H1 (cell line): ENCODE measurements at regions not wholly inside any gene's neighbourhood (a gene's known extent, or its start where the extent isn't known, plus 50 kb on each side); places are given as distances from the start of the nearest gene placed in this dataset.

Experiments used
- CTCF ChIA-PET: fragments of 300-600 bp; sonication (Branson Sonifier 250); formaldehyde crosslinking; loops from one replicate; lab custom pipeline; 2021; ENCODE audit not compliant: partially characterized antibody; lab: Charles Lee
- POLR2A ChIA-PET: fragments of 300-600 bp; sonication (Branson Sonifier 250); formaldehyde crosslinking; loops from one replicate; lab custom pipeline; 2021; ENCODE audit warnings: inconsistent platforms; ENCODE audit not compliant: partially characterized antibody; lab: Charles Lee
- DNase-seq, 2 experiments: peaks; one replicate each; pipeline versions ENCODE4 v3.0.0 to v3.0.0-alpha.2; 2010 to 2022; ENCODE audit warnings: low spot score in 2 of 2, low read depth in 1 of 2, mixed read lengths in 1 of 2
- FAIRE-seq: peaks from 2 replicates; lab custom pipeline; 2011; peaks lifted over from hg19 to GRCh38; lab: Jason Lieb, UNC
- H2AFZ ChIP-seq: 2 replicates; pipeline ENCODE4 v1.8.1; 2012; ENCODE audit warnings: low read length, inconsistent platforms
- H2AK5ac ChIP-seq: 2 replicates; pipeline ENCODE4 v1.6.1; 2013; ENCODE audit warnings: low read depth, low read length
- H2BK120ac ChIP-seq: replicated peaks from 2 replicates; pipeline ENCODE3; 2013; ENCODE audit warnings: low read depth, low read length, inconsistent platforms
- H2BK12ac ChIP-seq: 2 replicates; pipeline ENCODE4 v1.6.1; 2013; ENCODE audit warnings: low read depth, low read length
- H2BK15ac ChIP-seq: 2 replicates; pipeline ENCODE4 v1.6.1; 2013; ENCODE audit warnings: low read length
- H2BK20ac ChIP-seq: 2 replicates; pipeline ENCODE4 v1.6.1; 2013; ENCODE audit warnings: low read length
- H2BK5ac ChIP-seq: 2 replicates; pipeline ENCODE4 v1.6.1; 2013; ENCODE audit warnings: low read depth, low read length
- H3K14ac ChIP-seq: 2 replicates; pipeline ENCODE4 v1.6.1; 2013; ENCODE audit warnings: inconsistent platforms; ENCODE audit not compliant: insufficient read length
- H3K18ac ChIP-seq: 2 replicates; pipeline ENCODE4 v1.6.1; 2013; ENCODE audit warnings: low read length; ENCODE audit errors: extremely low read depth
- H3K23ac ChIP-seq: 2 replicates; pipeline ENCODE4 v1.6.1; 2013; ENCODE audit warnings: inconsistent platforms; ENCODE audit not compliant: insufficient read length
- H3K23me2 ChIP-seq: 2 replicates; pipeline ENCODE4 v1.6.1; 2013; ENCODE audit warnings: low read depth, low read length
- H3K27ac ChIP-seq: 2 replicates; pipeline ENCODE4 v1.6.1; 2011; ENCODE audit warnings: low read depth, low read length, inconsistent platforms
- H3K27me3 ChIP-seq, 4 experiments: replicated peaks in 1 of 4; 1 replicate in 1 of 4; 2 replicates in 3 of 4; pipeline versions ENCODE4 v1.6.1 to v1.8.1; 2011 to 2013; ENCODE audit warnings: low read length in 3 of 4, mild to moderate bottlenecking in 3 of 4, inconsistent platforms in 2 of 4, mixed read lengths in 2 of 4, moderate library complexity in 1 of 4; ENCODE audit not compliant: control insufficient read depth in 3 of 4, insufficient read depth in 3 of 4; ENCODE audit errors: extremely low read depth in 1 of 4
- H3K36me3 ChIP-seq, 4 experiments: 2 replicates each; pipeline versions ENCODE4 v1.6.1 to v1.8.1; 2011 to 2013; ENCODE audit warnings: mild to moderate bottlenecking in 4 of 4, low read length in 3 of 4, moderate library complexity in 2 of 4, control low read depth in 1 of 4, inconsistent platforms in 1 of 4; ENCODE audit not compliant: insufficient read depth in 4 of 4, control insufficient read depth in 2 of 4
- H3K4ac ChIP-seq: replicated peaks from 2 replicates; pipeline ENCODE3; 2013; ENCODE audit warnings: low read length, low read depth, mixed read lengths, inconsistent platforms; ENCODE audit not compliant: insufficient read length
- H3K4me1 ChIP-seq, 4 experiments: replicated peaks in 1 of 4; 1 replicate in 1 of 4; 2 replicates in 3 of 4; pipeline versions ENCODE4 v1.6.1 to v1.8.1; 2011 to 2013; ENCODE audit warnings: low read length in 3 of 4, inconsistent platforms in 2 of 4, mixed read lengths in 1 of 4; ENCODE audit not compliant: insufficient read depth in 4 of 4, control insufficient read depth in 3 of 4
- H3K4me2 ChIP-seq, 2 experiments: 2 replicates each; pipeline versions ENCODE4 v1.6.1 to v1.8.1; 2011 to 2013; ENCODE audit warnings: low read depth in 2 of 2, low read length in 2 of 2, control low read depth in 1 of 2, inconsistent platforms in 1 of 2, mild to moderate bottlenecking in 1 of 2; ENCODE audit not compliant: insufficient read depth in 1 of 2
- H3K4me3 ChIP-seq, 4 experiments: fragments of 200-600, 300-600 bp in 1 of 4; sonication (generic), shearing (Covaris generic), sonication (Bioruptor Twin) in 1 of 4; 2 replicates each; pipeline versions ENCODE4 v1.5.1 to v1.8.1; 2011 to 2016; ENCODE audit warnings: low read length in 4 of 4, low read depth in 3 of 4, control low read depth in 2 of 4, inconsistent platforms in 2 of 4, mild to moderate bottlenecking in 2 of 4, mixed read lengths in 1 of 4, moderate library complexity in 1 of 4; ENCODE audit not compliant: insufficient read depth in 2 of 4; ENCODE audit errors: extremely low read depth in 1 of 4
- H3K56ac ChIP-seq: replicated peaks from 2 replicates; pipeline ENCODE3; 2013; ENCODE audit warnings: low read depth, mild to moderate bottlenecking, mixed read lengths, low read length, inconsistent platforms; ENCODE audit not compliant: insufficient read length
- H3K79me1 ChIP-seq: 2 replicates; pipeline ENCODE4 v1.6.1; 2013; ENCODE audit warnings: low read depth, low read length, control low read depth
- H3K79me2 ChIP-seq, 2 experiments: 2 replicates each; pipeline versions ENCODE4 v1.6.1 to v1.8.1; 2012 to 2013; ENCODE audit warnings: low read length in 2 of 2, mild to moderate bottlenecking in 2 of 2, inconsistent platforms in 1 of 2; ENCODE audit not compliant: insufficient read depth in 2 of 2, control insufficient read depth in 1 of 2
- H3K9ac ChIP-seq, 4 experiments: replicated peaks in 1 of 4; 1 replicate in 1 of 4; 2 replicates in 3 of 4; pipeline versions ENCODE4 v1.6.1 to v1.8.1; 2011 to 2013; ENCODE audit warnings: low read depth in 3 of 4, low read length in 3 of 4, control low read depth in 2 of 4, mild to moderate bottlenecking in 2 of 4, moderate library complexity in 2 of 4, inconsistent platforms in 1 of 4; ENCODE audit errors: extremely low read depth in 1 of 4
- H3K9me3 ChIP-seq, 2 experiments: 2 replicates each; pipeline versions ENCODE4 v1.6.1 to v1.8.1; 2012 to 2013; ENCODE audit warnings: mild to moderate bottlenecking in 2 of 2, moderate library complexity in 2 of 2, control low read depth in 1 of 2, inconsistent platforms in 1 of 2, low read depth in 1 of 2, low read length in 1 of 2, mixed read lengths in 1 of 2; ENCODE audit not compliant: insufficient read depth in 2 of 2
- H4K20me1 ChIP-seq, 2 experiments: replicated peaks in 1 of 2; 2 replicates each; pipeline versions ENCODE3 to v1.8.1; 2011 to 2013; ENCODE audit warnings: inconsistent platforms in 2 of 2, low read length in 2 of 2, mild to moderate bottlenecking in 1 of 2; ENCODE audit not compliant: insufficient read depth in 2 of 2, control insufficient read depth in 1 of 2
- H4K5ac ChIP-seq: 2 replicates; pipeline ENCODE4 v1.6.1; 2013; ENCODE audit warnings: low read length, low read depth, mixed read lengths, inconsistent platforms; ENCODE audit not compliant: insufficient read length
- H4K8ac ChIP-seq: 2 replicates; pipeline ENCODE4 v1.8.0; 2013; ENCODE audit warnings: mild to moderate bottlenecking, moderate library complexity, low read length, inconsistent platforms; ENCODE audit not compliant: insufficient read depth; ENCODE audit errors: extremely low read depth
- H4K91ac ChIP-seq: replicated peaks from 2 replicates; pipeline ENCODE3; 2013; ENCODE audit warnings: low read length, mixed read lengths, inconsistent platforms; ENCODE audit not compliant: insufficient read length
- EGR1 ChIP-seq: IDR thresholded peaks from 2 replicates; pipeline ENCODE4 v1.6.1; 2011; ENCODE audit warnings: low read depth, low read length, borderline replicate concordance
- EP300 ChIP-seq, 2 experiments: IDR thresholded peaks; 1 replicate in 1 of 2; 2 replicates in 1 of 2; pipeline ENCODE4 v1.6.1; 2011 to 2012; ENCODE audit warnings: low read depth in 2 of 2, low read length in 2 of 2, mild to moderate bottlenecking in 2 of 2, borderline replicate concordance in 1 of 2, inconsistent platforms in 1 of 2, moderate library complexity in 1 of 2
- GTF2F1 ChIP-seq: IDR thresholded peaks from 2 replicates; pipeline ENCODE4 v1.6.1; 2012; ENCODE audit warnings: low read depth, low read length, improper control_type of control experiment, borderline replicate concordance
- JUN ChIP-seq: IDR thresholded peaks from 2 replicates; pipeline ENCODE4 v1.6.1; 2011; ENCODE audit warnings: low read depth, mild to moderate bottlenecking, improper control_type of control experiment, low read length
- SUZ12 ChIP-seq: fragments of 200-600 bp; sonication (generic); IDR thresholded peaks from 2 replicates; pipeline ENCODE4 v1.6.1; 2012; ENCODE audit warnings: mild to moderate bottlenecking, inconsistent platforms, low read length, moderate library complexity, mixed read lengths
- ZNF274 ChIP-seq: IDR thresholded peaks from 2 replicates; pipeline ENCODE4 v1.7.0; 2012; ENCODE audit warnings: low read length, borderline replicate concordance; ENCODE audit errors: extremely low read depth
- WGBS, 2 experiments: shearing (Covaris generic) in 1 of 2; methylation state at CpG; one replicate each; pipeline versions ENCODE4 v1.1.6 to v1.1.7; 2013 to 2015; ENCODE audit warnings: low lambda C conversion rate in 2 of 2, mixed read lengths in 2 of 2, inconsistent platforms in 1 of 2, low coverage in 1 of 2, missing lambda C conversion rate in 1 of 2; ENCODE audit not compliant: insufficient replicate concordance in 2 of 2, insufficient coverage in 1 of 2, insufficient read length in 1 of 2; ENCODE audit errors: extremely low coverage in 1 of 2, missing lambda C conversion rate in 1 of 2; 5-methylcytosine and 5-hydroxymethylcytosine counted together

DNA sequence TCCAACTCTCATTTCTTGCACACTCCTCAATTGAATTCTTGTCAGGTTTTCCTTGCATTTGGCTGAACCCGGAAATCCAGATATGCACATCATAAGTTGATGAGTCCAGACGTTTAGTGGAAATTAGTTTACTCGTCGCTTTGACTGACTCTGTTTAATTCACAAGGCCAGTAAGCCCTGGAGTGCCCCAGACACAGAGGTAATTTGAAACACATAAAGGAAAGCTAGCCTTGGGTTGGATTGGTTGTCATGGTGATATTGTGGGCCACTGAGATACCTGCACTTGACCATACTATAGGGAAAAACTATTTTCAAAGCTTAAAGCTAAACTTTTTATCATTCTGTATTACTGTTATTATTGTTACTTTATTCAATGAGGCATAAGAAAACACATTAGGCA lies 178.3 kb upstream of the CA10 start:
- Histone ChIP-seq H2BK20ac (no peak overlapping the region), H2BK12ac (no peak overlapping the region), H3K9me3 (no peaks in the 10 kb centered on the region), H2BK120ac (no peak overlapping the region), H4K91ac (no peak overlapping the region), H3K36me3 (no peaks in the 10 kb centered on the region), H4K8ac (no peak overlapping the region), H2AK5ac (no peak overlapping the region), H3K4ac (no peak overlapping the region), H3K27me3 (no peaks in the 10 kb centered on the region), H3K79me2 (no peaks in the 10 kb centered on the region), H3K4me2 (no peak overlapping the region), H2BK5ac (no peak overlapping the region), H3K4me1 (no peaks in the 10 kb centered on the region), H3K18ac (no peak overlapping the region), H2BK15ac (no peak overlapping the region), H3K23ac (no peak overlapping the region), H4K5ac (no peak overlapping the region), H3K23me2 (no peaks in the 10 kb centered on the region), H3K27ac (no peak overlapping the region), H3K79me1 (no peaks in the 10 kb centered on the region), H4K20me1 (no peaks in the 10 kb centered on the region), H3K14ac (no peak overlapping the region), H3K56ac (no peak overlapping the region), H2AFZ (no peak overlapping the region), H3K9ac (no peak overlapping the region), H3K4me3 (no peak overlapping the region)
- TF ChIP-seq SUZ12: no peak
- no peak for TF ChIP-seq JUN
- TF ChIP-seq EP300 (IDR thresholded peaks at IDR 0.05; ENCODE audit: borderline replicate concordance in 1 of 2, low read depth in 2 of 2, low read length in 2 of 2): no peak
- no peak for TF ChIP-seq GTF2F1
- no peak for TF ChIP-seq EGR1
- no peak for TF ChIP-seq ZNF274
- no peak for DNase-seq
- POLR2A ChIA-PET: no interaction called here
- FAIRE-seq: no peak
- CTCF ChIA-PET: no interaction called here
- 90% methylated on average over 4 of the region's 4 CpGs; no CpG with 5 or more reads in 1 of the 2 experiments for WGBS, 2 experiments
